HuH-7 (cell line): ENCODE measurements at regions not wholly inside any gene's neighbourhood (a gene's known extent, or its start where the extent isn't known, plus 50 kb on each side); places are given as distances from the start of the nearest gene placed in this dataset.

Experiments used
- DNase-seq: peaks from one replicate; pipeline ENCODE4 v3.0.0; 2011; ENCODE audit warnings: low spot score

- DNase-seq, result no peak
Observed at GRCh38 chr15:31887246-31887645, 143.1 kb upstream of the CHRNA7 start.

GRCh38 chr15:31892513-31892912, 137.8 kb upstream of the CHRNA7 start:
- DNase-seq, result no peak

GRCh38 chr15:31893780-31894179, 136.5 kb upstream of the CHRNA7 start:
- no peak for DNase-seq

GRCh38 chr15:31897746-31898145, 132.6 kb upstream of the CHRNA7 start:
- DNase-seq, result no peak

GRCh38 chr15:31901501-31901900, 128.8 kb upstream of the CHRNA7 start:
- DNase-seq, result no peak

GRCh38 chr15:31905054-31905453, 125.3 kb upstream of the CHRNA7 start:
- DNase-seq, result no peak

- no peak for DNase-seq
Observed at GRCh38 chr15:31925541-31925940, 104.8 kb upstream of the CHRNA7 start.

GRCh38 chr15:31930967-31931366, 99.3 kb upstream of the CHRNA7 start:
- no peak for DNase-seq

- DNase-seq, result no peak
Observed at GRCh38 chr15:31932576-31932975, 97.7 kb upstream of the CHRNA7 start.

GRCh38 chr15:31934821-31935220, 95.5 kb upstream of the CHRNA7 start:
- no peak for DNase-seq

- DNase-seq, result no peak
Observed at GRCh38 chr15:31953478-31953877, 76.8 kb upstream of the CHRNA7 start.

- no peak for DNase-seq
Observed at GRCh38 chr15:31954374-31955172, 75.7 kb upstream of the CHRNA7 start.

- no peak for DNase-seq
Observed at GRCh38 chr15:31955734-31956133, 74.6 kb upstream of the CHRNA7 start.

- no peak for DNase-seq
Observed at GRCh38 chr15:31957581-31957980, 72.7 kb upstream of the CHRNA7 start.

- no peak for DNase-seq
Observed at GRCh38 chr15:31964586-31965307, 65.6 kb upstream of the CHRNA7 start.

- no peak for DNase-seq
Observed at GRCh38 chr15:31970007-31970406, 60.3 kb upstream of the CHRNA7 start.

GRCh38 chr15:31973197-31973596, 57.1 kb upstream of the CHRNA7 start:
- DNase-seq, result no peak

- no peak for DNase-seq
Observed at GRCh38 chr15:31974154-31974794, 56.0 kb upstream of the CHRNA7 start.

- DNase-seq, result peak; percentile 37
Observed at GRCh38 chr15:31974855-31975829, 55.2 kb upstream of the CHRNA7 start.

- no peak for DNase-seq
Observed at GRCh38 chr15:31975830-31976229, 54.5 kb upstream of the CHRNA7 start.

- DNase-seq, result no peak
Observed at GRCh38 chr15:31977138-31977537, 53.2 kb upstream of the CHRNA7 start.
